ENCODE measurements at regions not wholly inside any gene's neighbourhood (a gene's known extent, or its start where the extent isn't known, plus 50 kb on each side); places are given as distances from the start of the nearest gene placed in this dataset.
A peak's percentile ranks its signal among the peaks of the same experiment; 100 is the strongest.

GRCh38 chr5:172541099-172541772, 86.9 kb upstream of the SH3PXD2B start:
- no peak for TF ChIP-seq CTCF (IDR thresholded peaks at IDR 0.05)

GRCh38 chr5:172540099-172540870, 86.0 kb upstream of the SH3PXD2B start:
- no peaks in the 10 kb centered on the region for H3K36me3 ChIP-seq (ENCODE audit: control insufficient read depth, insufficient read depth, low read length)
- no peak overlapping the region for H3K9ac ChIP-seq
- no peaks in the 10 kb centered on the region for H3K4me1 ChIP-seq
- no peak overlapping the region for H3K27ac ChIP-seq
- TF ChIP-seq CTCF (IDR thresholded peaks at IDR 0.05): no peak
- no peak overlapping the region for H3K4me2 ChIP-seq (ENCODE audit: low read length)
- H3K27me3 ChIP-seq (ENCODE audit: control insufficient read depth, insufficient read depth, low read length): no peaks in the 10 kb centered on the region
- H2AFZ ChIP-seq: peak overlapping the region; percentile 41
- H3K79me2 ChIP-seq: no peaks in the 10 kb centered on the region
- no peaks in the 10 kb centered on the region for H3K9me3 ChIP-seq (ENCODE audit: control insufficient read depth, low read length)
- no peak overlapping the region for H3K4me3 ChIP-seq (ENCODE audit: low read depth, low read length)

More at GRCh38 chr5:172541099-172541772, 86.9 kb upstream of the SH3PXD2B start:
- H3K9ac ChIP-seq: no peak overlapping the region
- no peaks in the 10 kb centered on the region for H3K27me3 ChIP-seq (ENCODE audit: control insufficient read depth, insufficient read depth, low read length)
- H3K4me2 ChIP-seq (ENCODE audit: low read length): no peak overlapping the region
- no peaks in the 10 kb centered on the region for H3K79me2 ChIP-seq
- no peaks in the 10 kb centered on the region for H3K4me1 ChIP-seq
- H3K27ac ChIP-seq: no peak overlapping the region
- H3K9me3 ChIP-seq (ENCODE audit: control insufficient read depth, low read length): no peaks in the 10 kb centered on the region
- H2AFZ ChIP-seq: no peak overlapping the region
- H3K4me3 ChIP-seq (ENCODE audit: low read depth, low read length): no peak overlapping the region
- no peaks in the 10 kb centered on the region for H3K36me3 ChIP-seq (ENCODE audit: control insufficient read depth, insufficient read depth, low read length)

GRCh38 chr5:172535108-172535445, 80.8 kb upstream of the SH3PXD2B start:
- no peak overlapping the region for H2AFZ ChIP-seq
- H3K27ac ChIP-seq: no peak overlapping the region
- no peak overlapping the region for H3K4me3 ChIP-seq (ENCODE audit: low read depth, low read length)
- no peaks in the 10 kb centered on the region for H3K36me3 ChIP-seq (ENCODE audit: control insufficient read depth, insufficient read depth, low read length)
- H3K27me3 ChIP-seq (ENCODE audit: control insufficient read depth, insufficient read depth, low read length): no peaks in the 10 kb centered on the region
- H3K4me2 ChIP-seq (ENCODE audit: low read length): no peak overlapping the region
- TF ChIP-seq CTCF (IDR thresholded peaks at IDR 0.05): no peak
- H3K9me3 ChIP-seq (ENCODE audit: control insufficient read depth, low read length): no peaks in the 10 kb centered on the region
- no peaks in the 10 kb centered on the region for H3K4me1 ChIP-seq
- H3K79me2 ChIP-seq: no peaks in the 10 kb centered on the region
- H3K9ac ChIP-seq: no peak overlapping the region

- Histone ChIP-seq H3K36me3 (ENCODE audit: control insufficient read depth, insufficient read depth, low read length) (no peaks in the 10 kb centered on the region), H3K9ac (no peak overlapping the region), H3K4me1 (no peaks in the 10 kb centered on the region), H3K4me3 (ENCODE audit: low read depth, low read length) (no peak overlapping the region), H2AFZ (no peak overlapping the region), H3K27ac (no peak overlapping the region), H3K27me3 (ENCODE audit: control insufficient read depth, insufficient read depth, low read length) (no peaks in the 10 kb centered on the region), H3K79me2 (no peaks in the 10 kb centered on the region), H3K4me2 (ENCODE audit: low read length) (no peak overlapping the region), H3K9me3 (ENCODE audit: control insufficient read depth, low read length) (no peaks in the 10 kb centered on the region)
- no peak for TF ChIP-seq CTCF (IDR thresholded peaks at IDR 0.05)
Measured at GRCh38 chr5:172534229-172535107, 80.1 kb upstream of the SH3PXD2B start.

All from parathyroid adenoma (tissue), 2 donors.